RWPE2 (cell line): ENCODE measurements at regions not wholly inside any gene's neighbourhood (a gene's known extent, or its start where the extent isn't known, plus 50 kb on each side); places are given as distances from the start of the nearest gene placed in this dataset.
"Not testable (repeated sequence)": the region's sequence is repeated elsewhere in the genome, so short reads cannot be mapped to it uniquely, and the experiment has no call there.

ENCODE experiments used
- ATAC-seq: fragments of 200-7000 bp; cut with Tn5 transposase; 3 replicates; pipeline ENCODE4 v1.9.1; 2021; ENCODE audit warnings: low read depth
- DNase-seq: peaks from one replicate; pipeline ENCODE4 v3.0.0-alpha.2; 2020; ENCODE audit warnings: low spot score
- H3K27ac ChIP-seq: fragments of 450-650 bp; 2 replicates; pipeline ENCODE4 v1.5.1; 2017; ENCODE audit warnings: mild to moderate bottlenecking; ENCODE audit not compliant: poor library complexity, severe bottlenecking
- H3K27me3 ChIP-seq: fragments of 250-450 bp; sonication (Bioruptor Pico); 2 replicates; pipeline ENCODE4 v1.5.1; 2021; ENCODE audit warnings: mild to moderate bottlenecking, moderate library complexity; ENCODE audit not compliant: insufficient read depth, poor library complexity, severe bottlenecking
- H3K36me3 ChIP-seq: fragments of 250-450 bp; sonication (Bioruptor Pico); 2 replicates; pipeline ENCODE4 v1.5.1; 2020; ENCODE audit warnings: low read depth, mild to moderate bottlenecking, moderate library complexity
- H3K4me1 ChIP-seq: fragments of 250-450 bp; sonication (Bioruptor Pico); 2 replicates; pipeline ENCODE4 v1.5.1; 2021; ENCODE audit warnings: mild to moderate bottlenecking, moderate library complexity; ENCODE audit not compliant: insufficient read depth, poor library complexity, severe bottlenecking
- H3K4me3 ChIP-seq: fragments of 250-450 bp; sonication (Bioruptor Pico); 2 replicates; pipeline ENCODE4 v1.5.1; 2021; ENCODE audit warnings: mild to moderate bottlenecking, moderate library complexity; ENCODE audit not compliant: severe bottlenecking
- H3K9me3 ChIP-seq: fragments of 250-450 bp; sonication (Bioruptor Pico); 2 replicates; pipeline ENCODE4 v1.5.1; 2021; ENCODE audit warnings: mild to moderate bottlenecking, moderate library complexity; ENCODE audit not compliant: severe bottlenecking
- CTCF ChIP-seq: fragments of 450-650 bp; IDR thresholded peaks from one replicate; pipeline ENCODE4 v1.5.1; 2017; ENCODE audit warnings: mild to moderate bottlenecking, moderate library complexity; ENCODE audit not compliant: poor library complexity, severe bottlenecking

- H3K36me3 ChIP-seq: no peaks in the 10 kb centered on the region
- no peak for TF ChIP-seq CTCF
- no peak overlapping the region for H3K4me3 ChIP-seq
- no peaks in the 10 kb centered on the region for H3K9me3 ChIP-seq
- H3K27me3 ChIP-seq: no peaks in the 10 kb centered on the region
- no peaks in the 10 kb centered on the region for H3K4me1 ChIP-seq
- no peak overlapping the region for H3K27ac ChIP-seq
- no peak for DNase-seq
- ATAC-seq: no peak
Observed at GRCh38 chr4:81594490-81595159, 122.9 kb upstream of the RASGEF1B start.

- H3K4me1 ChIP-seq: no peaks in the 10 kb centered on the region
- no peaks in the 10 kb centered on the region for H3K27me3 ChIP-seq
- no peak overlapping the region for H3K4me3 ChIP-seq
- ATAC-seq (no peak), DNase-seq (no peak)
- H3K27ac ChIP-seq: no peak overlapping the region
- no peaks in the 10 kb centered on the region for H3K9me3 ChIP-seq
- no peak for TF ChIP-seq CTCF
- no peaks in the 10 kb centered on the region for H3K36me3 ChIP-seq
Observed at GRCh38 chr4:81592701-81593100, 121.0 kb upstream of the RASGEF1B start.

- Histone ChIP-seq H3K27me3 (no peaks in the 10 kb centered on the region), H3K27ac (no peak overlapping the region), H3K9me3 (no peaks in the 10 kb centered on the region), H3K36me3 (no peaks in the 10 kb centered on the region), H3K4me1 (no peaks in the 10 kb centered on the region), H3K4me3 (no peak overlapping the region)
- no peak for TF ChIP-seq CTCF
- DNase-seq (no peak), ATAC-seq (no peak)
Observed at GRCh38 chr4:81590596-81590995, 118.9 kb upstream of the RASGEF1B start.

GRCh38 chr4:81589262-81589661, 117.6 kb upstream of the RASGEF1B start:
- no peak for ATAC-seq
- no peak for TF ChIP-seq CTCF
- Histone ChIP-seq H3K27me3 (no peaks in the 10 kb centered on the region), H3K4me3 (no peak overlapping the region), H3K27ac (no peak overlapping the region), H3K36me3 (no peaks in the 10 kb centered on the region), H3K9me3 (no peaks in the 10 kb centered on the region), H3K4me1 (no peaks in the 10 kb centered on the region)
- DNase-seq: no peak

- Histone ChIP-seq H3K27ac (no peak overlapping the region), H3K9me3 (no peaks in the 10 kb centered on the region), H3K4me1 (no peaks in the 10 kb centered on the region), H3K27me3 (no peaks in the 10 kb centered on the region), H3K36me3 (no peaks in the 10 kb centered on the region), H3K4me3 (no peak overlapping the region)
- DNase-seq (no peak), ATAC-seq (no peak)
- TF ChIP-seq CTCF: no peak
Observed at GRCh38 chr4:81586706-81587105, 115.0 kb upstream of the RASGEF1B start.

- not testable (repeated sequence) for H3K27me3 ChIP-seq, H3K36me3 ChIP-seq, ATAC-seq, H3K9me3 ChIP-seq, DNase-seq, H3K4me3 ChIP-seq, H3K27ac ChIP-seq, H3K4me1 ChIP-seq
Observed at GRCh38 chr4:81580994-81581374, 109.3 kb upstream of the RASGEF1B start.
